Loucy (cell line): ENCODE measurements at regions not wholly inside any gene's neighbourhood (a gene's known extent, or its start where the extent isn't known, plus 50 kb on each side); places are given as distances from the start of the nearest gene placed in this dataset.
A peak's percentile ranks its signal among the peaks of the same experiment; 100 is the strongest.

Experiments used
- H2AFZ ChIP-seq: fragments of 200-600 bp; sonication (generic); 2 replicates; pipeline ENCODE4 v1.6.0; 2016; ENCODE audit warnings: antibody characterized with exemption, mild to moderate bottlenecking, low read length, moderate library complexity
- H3F3A ChIP-seq: fragments of 200-600 bp; 2 replicates; pipeline ENCODE4 v1.6.0; 2016; ENCODE audit warnings: antibody characterized with exemption, low read depth, mild to moderate bottlenecking
- H3K27me3 ChIP-seq: fragments of 200-600 bp; sonication (generic); 2 replicates; pipeline ENCODE4 v1.6.1; 2014; ENCODE audit warnings: low read length, mild to moderate bottlenecking; ENCODE audit not compliant: insufficient read depth, poor library complexity, severe bottlenecking
- H3K36me3 ChIP-seq: fragments of 200-600 bp; sonication (generic); 2 replicates; pipeline ENCODE4 v1.6.1; 2016; ENCODE audit warnings: low read length; ENCODE audit not compliant: insufficient read depth
- H3K4me1 ChIP-seq: fragments of 200-600 bp; sonication (generic); 2 replicates; pipeline ENCODE4 v1.5.1; 2014; ENCODE audit warnings: low read length, mild to moderate bottlenecking; ENCODE audit not compliant: insufficient read depth, poor library complexity, severe bottlenecking
- H3K4me2 ChIP-seq: fragments of 200-600 bp; sonication (generic); 2 replicates; pipeline ENCODE4 v1.6.0; 2014; ENCODE audit warnings: antibody characterized with exemption, low read length, low read depth, mild to moderate bottlenecking; ENCODE audit not compliant: poor library complexity, severe bottlenecking
- H3K4me3 ChIP-seq: fragments of 200-600 bp; sonication (generic); 2 replicates; pipeline ENCODE4 v1.5.1; 2014; ENCODE audit warnings: low read length, mild to moderate bottlenecking, mixed read lengths; ENCODE audit not compliant: poor library complexity, severe bottlenecking
- H3K79me2 ChIP-seq: fragments of 200-600 bp; sonication (generic); 2 replicates; pipeline ENCODE4 v1.6.1; 2014; ENCODE audit warnings: low read length; ENCODE audit not compliant: insufficient read depth
- H3K9ac ChIP-seq: fragments of 200-600 bp; sonication (generic); 2 replicates; pipeline ENCODE4 v1.6.0; 2014; ENCODE audit warnings: mild to moderate bottlenecking, low read depth, low read length, moderate library complexity; ENCODE audit not compliant: poor library complexity, severe bottlenecking
- H3K9me2 ChIP-seq: fragments of 200-600 bp; sonication (generic); replicated peaks from 2 replicates; pipeline ENCODE4 v1.6.1; 2016; ENCODE audit warnings: low read depth, low read length, mixed read lengths
- H3K9me3 ChIP-seq: fragments of 200-600 bp; sonication (generic); 2 replicates; pipeline ENCODE4 v1.6.1; 2014; ENCODE audit warnings: mild to moderate bottlenecking, antibody characterized with exemption, low read length, low read depth; ENCODE audit not compliant: insufficient read depth
- H4K20me1 ChIP-seq: fragments of 200-600 bp; sonication (generic); 2 replicates; pipeline ENCODE4 v1.6.0; 2014; ENCODE audit warnings: antibody characterized with exemption, low read length, mild to moderate bottlenecking; ENCODE audit not compliant: insufficient read depth, poor library complexity, severe bottlenecking
- CTCF ChIP-seq: fragments of 200-600 bp; sonication (generic); conservative IDR thresholded peaks from 2 replicates; pipeline ENCODE4 v1.5.1; 2014; ENCODE audit warnings: mild to moderate bottlenecking, antibody characterized with exemption, low read length
- EZH2phosphoT487 ChIP-seq: fragments of 200-600 bp; IDR thresholded peaks from 2 replicates; pipeline ENCODE4 v1.6.1; 2018; ENCODE audit warnings: antibody characterized with exemption, mild to moderate bottlenecking, moderate library complexity, borderline replicate concordance

DNA sequence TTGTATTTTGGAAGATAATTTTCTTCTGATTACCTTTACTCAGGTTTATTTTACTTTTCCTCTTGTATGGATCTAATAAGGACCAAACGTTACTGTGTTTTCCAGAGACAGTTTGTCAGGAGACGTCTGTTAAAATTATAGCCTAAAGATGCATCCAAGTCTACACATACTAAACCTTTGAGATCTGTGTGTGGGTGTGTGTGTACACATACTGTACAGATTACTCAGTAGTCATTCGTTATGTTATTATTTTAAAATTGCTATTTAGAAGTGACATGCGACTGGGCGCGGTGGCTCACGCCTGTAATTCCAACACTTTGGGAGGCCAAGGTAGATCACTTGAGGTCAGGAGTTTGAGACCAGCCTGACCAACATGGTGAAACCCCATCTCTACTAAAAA lies 51.6 kb upstream of the CNTLN start:
- no peaks in the 10 kb centered on the region for H3K36me3 ChIP-seq
- H2AFZ ChIP-seq = no peak overlapping the region
- no peaks in the 10 kb centered on the region for H3K79me2 ChIP-seq
- H3K4me2 ChIP-seq = no peak overlapping the region
- H3K9me3 ChIP-seq = no peaks in the 10 kb centered on the region
- H3K9me2 ChIP-seq = no peaks in the 10 kb centered on the region
- no peak overlapping the region for H3K4me3 ChIP-seq
- H3K9ac ChIP-seq = no peak overlapping the region
- no peaks in the 10 kb centered on the region for H3F3A ChIP-seq
- H4K20me1 ChIP-seq = no peaks in the 10 kb centered on the region
- TF ChIP-seq EZH2phosphoT487 = no peak
- TF ChIP-seq CTCF = no peak
- no peaks in the 10 kb centered on the region for H3K27me3 ChIP-seq
- H3K4me1 ChIP-seq = no peaks in the 10 kb centered on the region

GRCh38 chr9:17082343-17083064 lies 52.3 kb upstream of the CNTLN start:
- Histone ChIP-seq H3F3A (no peaks in the 10 kb centered on the region), H3K9ac (no peak overlapping the region), H3K79me2 (no peaks in the 10 kb centered on the region), H2AFZ (no peak overlapping the region), H3K4me1 (no peaks in the 10 kb centered on the region), H3K4me3 (no peak overlapping the region), H3K36me3 (no peaks in the 10 kb centered on the region), H3K9me3 (no peaks in the 10 kb centered on the region), H3K4me2 (no peak overlapping the region), H3K27me3 (no peaks in the 10 kb centered on the region), H3K9me2 (no peaks in the 10 kb centered on the region), H4K20me1 (no peaks in the 10 kb centered on the region)
- TF ChIP-seq CTCF (no peak), EZH2phosphoT487 (no peak)

GRCh38 chr9:17081814-17082213 lies 53.0 kb upstream of the CNTLN start:
- no peaks in the 10 kb centered on the region for H3K9me3 ChIP-seq
- H3K4me1 ChIP-seq = no peaks in the 10 kb centered on the region
- H4K20me1 ChIP-seq = no peaks in the 10 kb centered on the region
- H3K9me2 ChIP-seq = no peaks in the 10 kb centered on the region
- no peak for TF ChIP-seq EZH2phosphoT487
- TF ChIP-seq CTCF = no peak
- H3K4me2 ChIP-seq = no peak overlapping the region
- no peaks in the 10 kb centered on the region for H3K27me3 ChIP-seq
- H3K4me3 ChIP-seq = no peak overlapping the region
- no peak overlapping the region for H3K9ac ChIP-seq
- 0 out of 2 replicates have a peak overlapping the region, but pooled peaks have one; percentile 10 for H2AFZ ChIP-seq
- no peaks in the 10 kb centered on the region for H3K79me2 ChIP-seq
- no peaks in the 10 kb centered on the region for H3K36me3 ChIP-seq
- no peaks in the 10 kb centered on the region for H3F3A ChIP-seq
